Smooth muscle cell (in vitro differentiated cells): ENCODE measurements at regions not wholly inside any gene's neighbourhood (a gene's known extent, or its start where the extent isn't known, plus 50 kb on each side); places are given as distances from the start of the nearest gene placed in this dataset.

Experiments
- DNase-seq: peaks from one replicate; lab custom pipeline; 2025; ENCODE audit not compliant: unreplicated experiment; lab: John Stamatoyannopoulos, UW
- H2AFZ ChIP-seq: fragments of 200-600 bp; sonication (generic); 2 replicates; pipeline ENCODE4 v1.6.0; 2016; ENCODE audit warnings: antibody characterized with exemption, low read depth, mild to moderate bottlenecking
- H3F3A ChIP-seq: fragments of 200-600 bp; sonication (generic); 2 replicates; pipeline ENCODE4 v1.6.0; 2017; ENCODE audit warnings: antibody characterized with exemption, low read depth
- H3K27ac ChIP-seq: fragments of 200-600 bp; sonication (generic); 2 replicates; pipeline ENCODE4 v1.5.1; 2016; ENCODE audit warnings: low read depth, mild to moderate bottlenecking
- H3K27me3 ChIP-seq: fragments of 200-600 bp; sonication (generic); 2 replicates; pipeline ENCODE4 v1.6.1; 2016; ENCODE audit warnings: low read depth, mild to moderate bottlenecking
- H3K36me3 ChIP-seq: fragments of 200-600 bp; sonication (generic); 2 replicates; pipeline ENCODE4 v1.5.1; 2016; ENCODE audit warnings: low read depth
- H3K4me1 ChIP-seq: fragments of 200-600 bp; sonication (generic); 2 replicates; pipeline ENCODE4 v1.5.1; 2016; ENCODE audit warnings: low read depth
- H3K4me2 ChIP-seq: fragments of 200-600 bp; sonication (generic); 2 replicates; pipeline ENCODE4 v1.6.0; 2016; ENCODE audit warnings: mild to moderate bottlenecking
- H3K4me3 ChIP-seq: fragments of 200-600 bp; sonication (generic); 2 replicates; pipeline ENCODE4 v1.5.1; 2016; ENCODE audit warnings: mild to moderate bottlenecking
- H3K79me2 ChIP-seq: fragments of 200-600 bp; sonication (generic); 2 replicates; pipeline ENCODE4 v1.6.0; 2016; ENCODE audit warnings: low read depth, mild to moderate bottlenecking
- H3K9ac ChIP-seq: fragments of 200-600 bp; sonication (generic); 2 replicates; pipeline ENCODE4 v1.6.0; 2016; ENCODE audit warnings: low read depth
- H3K9me3 ChIP-seq: fragments of 200-600 bp; sonication (generic); replicated peaks from 2 replicates; pipeline ENCODE4 v1.5.1; 2016; ENCODE audit warnings: low read depth
- H4K20me1 ChIP-seq: fragments of 200-600 bp; sonication (generic); 2 replicates; pipeline ENCODE4 v1.6.0; 2016; ENCODE audit warnings: low read depth
- WGBS: methylation state at CpG from one replicate; pipeline ENCODE4 v1.1.7; 2016; ENCODE audit warnings: low lambda C conversion rate; 5-methylcytosine and 5-hydroxymethylcytosine counted together
- TF ChIP-seq, protein P1 (sequence below): fragments of 200-600 bp; sonication (generic); IDR thresholded peaks from 2 replicates; pipeline ENCODE4 v1.5.1; 2017; ENCODE audit warnings: borderline replicate concordance, mild to moderate bottlenecking, antibody characterized with exemption; ENCODE audit not compliant: insufficient read depth, poor library complexity, severe bottlenecking

DNA sequence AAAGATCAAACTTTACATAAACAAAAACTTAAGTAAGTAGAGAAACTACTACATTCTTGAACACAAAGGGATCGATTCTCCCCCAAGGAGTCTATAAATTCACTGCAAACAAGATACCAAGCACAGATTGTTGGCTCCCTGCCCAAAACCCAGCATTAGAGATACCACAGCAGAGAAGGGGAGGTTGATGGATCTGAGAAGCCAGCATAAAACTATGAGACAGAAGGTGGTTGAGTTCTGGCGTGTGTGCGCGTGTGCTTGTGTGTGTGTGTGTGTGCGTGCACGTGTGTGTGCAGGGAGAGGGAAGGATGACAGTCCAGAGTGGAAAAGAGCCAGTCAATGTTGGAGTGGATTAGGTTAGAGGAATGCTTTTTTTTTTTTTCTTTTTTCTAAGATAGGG, 143.2 kb upstream of the PRR20G start:
- H3K4me1 ChIP-seq, result peaks cover 7% of the 10 kb centered on the region
- TF ChIP-seq, protein P1, sequence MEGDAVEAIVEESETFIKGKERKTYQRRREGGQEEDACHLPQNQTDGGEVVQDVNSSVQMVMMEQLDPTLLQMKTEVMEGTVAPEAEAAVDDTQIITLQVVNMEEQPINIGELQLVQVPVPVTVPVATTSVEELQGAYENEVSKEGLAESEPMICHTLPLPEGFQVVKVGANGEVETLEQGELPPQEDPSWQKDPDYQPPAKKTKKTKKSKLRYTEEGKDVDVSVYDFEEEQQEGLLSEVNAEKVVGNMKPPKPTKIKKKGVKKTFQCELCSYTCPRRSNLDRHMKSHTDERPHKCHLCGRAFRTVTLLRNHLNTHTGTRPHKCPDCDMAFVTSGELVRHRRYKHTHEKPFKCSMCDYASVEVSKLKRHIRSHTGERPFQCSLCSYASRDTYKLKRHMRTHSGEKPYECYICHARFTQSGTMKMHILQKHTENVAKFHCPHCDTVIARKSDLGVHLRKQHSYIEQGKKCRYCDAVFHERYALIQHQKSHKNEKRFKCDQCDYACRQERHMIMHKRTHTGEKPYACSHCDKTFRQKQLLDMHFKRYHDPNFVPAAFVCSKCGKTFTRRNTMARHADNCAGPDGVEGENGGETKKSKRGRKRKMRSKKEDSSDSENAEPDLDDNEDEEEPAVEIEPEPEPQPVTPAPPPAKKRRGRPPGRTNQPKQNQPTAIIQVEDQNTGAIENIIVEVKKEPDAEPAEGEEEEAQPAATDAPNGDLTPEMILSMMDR, result no peak
- no peaks in the 10 kb centered on the region for H3K79me2 ChIP-seq
- no peak overlapping the region for H3K9ac ChIP-seq
- H4K20me1 ChIP-seq, result no peaks in the 10 kb centered on the region
- no peak overlapping the region for H2AFZ ChIP-seq
- peaks cover 8% of the 10 kb centered on the region for H3K27me3 ChIP-seq
- no peaks in the 10 kb centered on the region for H3K36me3 ChIP-seq
- 75% methylated on average over 6 of the region's 6 CpGs for WGBS
- no peak for DNase-seq
- no peak overlapping the region for H3K4me2 ChIP-seq
- H3K4me3 ChIP-seq, result no peak overlapping the region
- H3K9me3 ChIP-seq, result no peaks in the 10 kb centered on the region
- H3F3A ChIP-seq, result no peaks in the 10 kb centered on the region
- H3K27ac ChIP-seq, result no peak overlapping the region

DNA sequence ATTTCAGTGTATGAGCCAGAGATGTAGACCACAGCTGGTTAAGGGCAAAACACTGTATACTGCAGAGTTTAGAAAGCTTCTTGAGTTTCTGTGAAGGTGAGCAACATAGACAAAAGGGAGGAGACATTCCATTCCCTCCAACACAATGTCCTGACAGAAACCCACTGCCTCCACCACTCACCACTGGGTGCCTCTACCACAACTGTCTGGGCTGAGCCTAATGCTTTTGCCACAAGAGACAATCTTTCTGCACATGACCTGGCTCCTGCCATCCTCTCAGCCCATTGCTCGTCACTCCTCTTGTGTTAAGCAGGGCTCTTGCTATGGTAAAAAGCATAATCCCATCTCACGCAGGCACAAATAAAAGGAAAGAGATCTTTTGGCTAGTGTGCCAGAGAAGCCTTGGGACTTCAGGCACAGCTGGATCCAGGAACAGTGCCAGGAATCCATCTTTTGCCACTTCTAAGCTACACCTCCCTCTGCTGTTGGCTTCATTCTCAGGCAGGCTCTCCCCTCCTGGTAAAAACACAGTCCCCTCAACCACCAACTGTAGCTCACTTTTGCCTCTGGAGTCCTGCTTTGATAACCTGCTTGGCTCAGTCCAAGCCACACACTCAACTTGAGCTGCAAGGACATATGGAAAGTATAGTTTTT, 140.6 kb upstream of the PRR20G start:
- Histone ChIP-seq H3K27me3 (peaks cover 3% of the 10 kb centered on the region), H3F3A (no peaks in the 10 kb centered on the region), H3K4me2 (no peak overlapping the region), H2AFZ (no peak overlapping the region), H3K79me2 (no peaks in the 10 kb centered on the region), H3K9ac (no peak overlapping the region), H3K4me1 (peaks cover 8% of the 10 kb centered on the region), H3K9me3 (no peaks in the 10 kb centered on the region), H4K20me1 (no peaks in the 10 kb centered on the region), H3K4me3 (no peak overlapping the region), H3K27ac (no peak overlapping the region), H3K36me3 (no peaks in the 10 kb centered on the region)
- TF ChIP-seq, protein P1, result no peak
- 87% methylated on average over 2 of the region's 2 CpGs for WGBS
- no peak for DNase-seq

DNA sequence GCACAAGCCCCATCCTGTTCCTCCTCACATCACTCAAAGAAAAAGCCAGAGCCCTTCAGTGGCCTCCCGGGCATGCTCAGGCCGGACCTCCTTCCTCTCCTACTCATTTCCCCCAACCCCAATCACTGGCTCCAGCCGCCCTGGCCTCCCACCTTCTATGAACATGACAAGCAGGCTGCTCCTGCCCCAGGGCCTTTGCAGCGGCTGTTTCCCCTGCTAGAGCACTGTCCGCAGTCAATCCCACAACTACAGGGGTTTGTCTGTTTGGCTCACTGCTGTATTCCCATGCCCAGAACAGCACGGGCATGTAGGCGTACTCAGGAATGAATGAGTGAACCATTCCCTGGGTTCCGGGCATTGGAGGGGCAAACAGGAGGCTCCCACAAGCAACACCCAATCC, 139.8 kb upstream of the PRR20G start:
- no peak overlapping the region for H3K4me3 ChIP-seq
- H3K79me2 ChIP-seq, result no peaks in the 10 kb centered on the region
- no peaks in the 10 kb centered on the region for H4K20me1 ChIP-seq
- no peak for DNase-seq
- no peak overlapping the region for H3K4me2 ChIP-seq
- peaks cover 8% of the 10 kb centered on the region for H3K4me1 ChIP-seq
- H3K27ac ChIP-seq, result no peak overlapping the region
- no peaks in the 10 kb centered on the region for H3K36me3 ChIP-seq
- H3F3A ChIP-seq, result no peaks in the 10 kb centered on the region
- no peak overlapping the region for H2AFZ ChIP-seq
- 81% methylated on average over 8 of the region's 8 CpGs for WGBS
- no peaks in the 10 kb centered on the region for H3K27me3 ChIP-seq
- H3K9ac ChIP-seq, result no peak overlapping the region
- H3K9me3 ChIP-seq, result no peaks in the 10 kb centered on the region
- TF ChIP-seq, protein P1, result no peak

DNA sequence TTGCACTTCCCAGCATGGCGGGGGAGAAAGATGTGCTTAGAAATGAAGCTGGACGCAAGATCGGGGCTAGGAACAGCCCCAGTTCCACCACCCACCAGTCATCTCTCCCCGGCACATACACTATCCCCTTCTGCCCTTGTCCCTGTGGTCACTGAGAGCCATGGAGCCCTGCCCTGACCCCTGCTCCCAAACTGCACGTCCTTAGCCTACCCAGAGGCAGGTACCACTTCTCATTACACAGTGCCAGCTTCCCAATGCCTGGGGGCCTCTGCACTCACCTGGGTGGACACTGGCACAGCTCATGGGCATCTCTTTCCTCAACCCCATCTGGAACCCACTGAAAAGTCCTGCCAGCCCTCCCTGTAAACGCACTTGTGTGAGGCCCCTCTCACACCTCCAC, 139.3 kb upstream of the PRR20G start:
- DNase-seq, result no peak
- 86% methylated on average over 6 of the region's 6 CpGs for WGBS
- Histone ChIP-seq H3K9ac (no peak overlapping the region), H3K9me3 (no peaks in the 10 kb centered on the region), H2AFZ (no peak overlapping the region), H3F3A (no peaks in the 10 kb centered on the region), H4K20me1 (no peaks in the 10 kb centered on the region), H3K4me3 (no peak overlapping the region), H3K27me3 (no peaks in the 10 kb centered on the region), H3K27ac (no peak overlapping the region), H3K4me1 (peaks cover 8% of the 10 kb centered on the region), H3K36me3 (no peaks in the 10 kb centered on the region), H3K79me2 (no peaks in the 10 kb centered on the region), H3K4me2 (no peak overlapping the region)
- TF ChIP-seq, protein P1, result no peak
